NB4 (cell line): ENCODE measurements at regions not wholly inside any gene's neighbourhood (a gene's known extent, or its start where the extent isn't known, plus 50 kb on each side); places are given as distances from the start of the nearest gene placed in this dataset.

ENCODE experiments used
- POLR2A ChIP-seq: IDR thresholded peaks from 2 replicates; pipeline ENCODE4 v1.6.1; 2011; ENCODE audit warnings: mild to moderate bottlenecking; ENCODE audit not compliant: insufficient read length; ENCODE audit errors: extremely low read depth
- TF ChIP-seq, protein P1 (sequence below): IDR thresholded peaks from one replicate; pipeline ENCODE4 v1.5.1; 2012; ENCODE audit warnings: low read depth, low read length
- TF ChIP-seq, protein P2 (sequence below): IDR thresholded peaks from 2 replicates; pipeline ENCODE4 v1.6.1; 2011; ENCODE audit warnings: low read depth, low read length

GRCh38 chr2:13035866-13036265 is 319.1 kb downstream of the TRIB2 start:
- TF ChIP-seq, protein P1, sequence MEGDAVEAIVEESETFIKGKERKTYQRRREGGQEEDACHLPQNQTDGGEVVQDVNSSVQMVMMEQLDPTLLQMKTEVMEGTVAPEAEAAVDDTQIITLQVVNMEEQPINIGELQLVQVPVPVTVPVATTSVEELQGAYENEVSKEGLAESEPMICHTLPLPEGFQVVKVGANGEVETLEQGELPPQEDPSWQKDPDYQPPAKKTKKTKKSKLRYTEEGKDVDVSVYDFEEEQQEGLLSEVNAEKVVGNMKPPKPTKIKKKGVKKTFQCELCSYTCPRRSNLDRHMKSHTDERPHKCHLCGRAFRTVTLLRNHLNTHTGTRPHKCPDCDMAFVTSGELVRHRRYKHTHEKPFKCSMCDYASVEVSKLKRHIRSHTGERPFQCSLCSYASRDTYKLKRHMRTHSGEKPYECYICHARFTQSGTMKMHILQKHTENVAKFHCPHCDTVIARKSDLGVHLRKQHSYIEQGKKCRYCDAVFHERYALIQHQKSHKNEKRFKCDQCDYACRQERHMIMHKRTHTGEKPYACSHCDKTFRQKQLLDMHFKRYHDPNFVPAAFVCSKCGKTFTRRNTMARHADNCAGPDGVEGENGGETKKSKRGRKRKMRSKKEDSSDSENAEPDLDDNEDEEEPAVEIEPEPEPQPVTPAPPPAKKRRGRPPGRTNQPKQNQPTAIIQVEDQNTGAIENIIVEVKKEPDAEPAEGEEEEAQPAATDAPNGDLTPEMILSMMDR: no peak
- TF ChIP-seq, protein P2, sequence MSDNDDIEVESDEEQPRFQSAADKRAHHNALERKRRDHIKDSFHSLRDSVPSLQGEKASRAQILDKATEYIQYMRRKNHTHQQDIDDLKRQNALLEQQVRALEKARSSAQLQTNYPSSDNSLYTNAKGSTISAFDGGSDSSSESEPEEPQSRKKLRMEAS: no peak
- TF ChIP-seq POLR2A: no peak
